ENCODE measurements at regions not wholly inside any gene's neighbourhood (a gene's known extent, or its start where the extent isn't known, plus 50 kb on each side); places are given as distances from the start of the nearest gene placed in this dataset.

- H2AFZ ChIP-seq (ENCODE audit: insufficient read depth, low read length, poor library complexity) = no peak overlapping the region
- H3K4me3 ChIP-seq (ENCODE audit: low read depth, low read length) = no peak overlapping the region
- H3K23ac ChIP-seq (ENCODE audit: low read length) = no peak overlapping the region
- no peak overlapping the region for H2BK120ac ChIP-seq (ENCODE audit: insufficient read depth, low read length, poor library complexity)
- H3K4me2 ChIP-seq (ENCODE audit: low read length) = no peak overlapping the region
- no peak overlapping the region for H4K8ac ChIP-seq (ENCODE audit: low read depth, low read length)
- no peak overlapping the region for H2BK12ac ChIP-seq (ENCODE audit: low read length)
- H3K18ac ChIP-seq (ENCODE audit: low read length) = no peak overlapping the region
- H3K79me1 ChIP-seq (ENCODE audit: low read length) = no peaks in the 10 kb centered on the region
- H2AK5ac ChIP-seq (ENCODE audit: low read length) = no peak overlapping the region
- H4K12ac ChIP-seq (ENCODE audit: low read depth, low read length) = no peak overlapping the region
- no peak for DNase-seq
- no peak overlapping the region for H3K4ac ChIP-seq (ENCODE audit: low read depth, low read length)
- H2BK5ac ChIP-seq (ENCODE audit: low read depth, low read length, poor library complexity) = no peak overlapping the region
- H3K14ac ChIP-seq (ENCODE audit: low read length) = no peak overlapping the region
- H3K4me1 ChIP-seq (ENCODE audit: control insufficient read depth in 1 of 2, insufficient read depth in 2 of 2, low read length in 2 of 2) = peaks cover 0 to 3% of the 10 kb centered on the region in 2 experiments
- no CpG with 5 or more reads among the region's 1 CpG for WGBS (ENCODE audit: extremely low coverage, insufficient coverage, insufficient read length)
- no peaks in the 10 kb centered on the region for H3K79me2 ChIP-seq (ENCODE audit: control insufficient read depth, insufficient read depth, low read length, poor library complexity)
- no peaks in the 10 kb centered on the region for H3K9me3 ChIP-seq (ENCODE audit: insufficient read depth, low read depth, low read length)
- H4K91ac ChIP-seq (ENCODE audit: low read depth, low read length) = no peak overlapping the region
- no peaks in the 10 kb centered on the region for H3K36me3 ChIP-seq (ENCODE audit: control insufficient read depth in 1 of 2, insufficient read depth in 2 of 2, low read length in 2 of 2)
- no peak overlapping the region for H3K27ac ChIP-seq (ENCODE audit: low read depth, low read length)
- no peaks in the 10 kb centered on the region for H3K27me3 ChIP-seq (ENCODE audit: insufficient read depth, low read length)
- no peak overlapping the region for H3K9ac ChIP-seq (ENCODE audit: low read length)
Measured at GRCh38 chr9:82670726-82671125, 392.2 kb downstream of the RASEF start.

- Histone ChIP-seq H3K36me3 (ENCODE audit: control insufficient read depth in 1 of 2, insufficient read depth in 2 of 2, low read length in 2 of 2) (no peaks in the 10 kb centered on the region), H2BK120ac (ENCODE audit: insufficient read depth, low read length, poor library complexity) (no peak overlapping the region), H4K91ac (ENCODE audit: low read depth, low read length) (no peak overlapping the region), H2BK12ac (ENCODE audit: low read length) (no peak overlapping the region), H3K4me1 (ENCODE audit: control insufficient read depth in 1 of 2, insufficient read depth in 2 of 2, low read length in 2 of 2) (peaks cover 0 to 3% of the 10 kb centered on the region in 2 experiments), H3K79me1 (ENCODE audit: low read length) (no peaks in the 10 kb centered on the region), H3K4me2 (ENCODE audit: low read length) (no peak overlapping the region), H3K79me2 (ENCODE audit: control insufficient read depth, insufficient read depth, low read length, poor library complexity) (no peaks in the 10 kb centered on the region), H3K27me3 (ENCODE audit: insufficient read depth, low read length) (no peaks in the 10 kb centered on the region), H2AFZ (ENCODE audit: insufficient read depth, low read length, poor library complexity) (no peak overlapping the region), H3K4ac (ENCODE audit: low read depth, low read length) (no peak overlapping the region), H3K4me3 (ENCODE audit: low read depth, low read length) (no peak overlapping the region), H4K8ac (ENCODE audit: low read depth, low read length) (no peak overlapping the region), H3K14ac (ENCODE audit: low read length) (no peak overlapping the region), H3K9ac (ENCODE audit: low read length) (no peak overlapping the region), H3K27ac (ENCODE audit: low read depth, low read length) (no peak overlapping the region), H2AK5ac (ENCODE audit: low read length) (no peak overlapping the region), H3K18ac (ENCODE audit: low read length) (no peak overlapping the region), H3K9me3 (ENCODE audit: insufficient read depth, low read depth, low read length) (no peaks in the 10 kb centered on the region), H2BK5ac (ENCODE audit: low read depth, low read length, poor library complexity) (no peak overlapping the region), H4K12ac (ENCODE audit: low read depth, low read length) (no peak overlapping the region), H3K23ac (ENCODE audit: low read length) (no peak overlapping the region)
- DNase-seq = no peak
- WGBS (ENCODE audit: extremely low coverage, insufficient coverage, insufficient read length) = no CpG with 5 or more reads among the region's 1 CpG
Measured at GRCh38 chr9:82673201-82673600, 389.7 kb downstream of the RASEF start.

- no peak overlapping the region for H3K14ac ChIP-seq (ENCODE audit: low read length)
- no peak overlapping the region for H2BK120ac ChIP-seq (ENCODE audit: insufficient read depth, low read length, poor library complexity)
- H3K27ac ChIP-seq (ENCODE audit: low read depth, low read length) = no peak overlapping the region
- H3K27me3 ChIP-seq (ENCODE audit: insufficient read depth, low read length) = no peaks in the 10 kb centered on the region
- no peaks in the 10 kb centered on the region for H3K36me3 ChIP-seq (ENCODE audit: control insufficient read depth in 1 of 2, insufficient read depth in 2 of 2, low read length in 2 of 2)
- no peak overlapping the region for H3K23ac ChIP-seq (ENCODE audit: low read length)
- H2AFZ ChIP-seq (ENCODE audit: insufficient read depth, low read length, poor library complexity) = no peak overlapping the region
- H4K91ac ChIP-seq (ENCODE audit: low read depth, low read length) = no peak overlapping the region
- no peak overlapping the region for H2AK5ac ChIP-seq (ENCODE audit: low read length)
- DNase-seq = no peak
- no peak overlapping the region for H3K18ac ChIP-seq (ENCODE audit: low read length)
- H4K12ac ChIP-seq (ENCODE audit: low read depth, low read length) = no peak overlapping the region
- no CpG with 5 or more reads among the region's 3 CpGs for WGBS (ENCODE audit: extremely low coverage, insufficient coverage, insufficient read length)
- H3K79me1 ChIP-seq (ENCODE audit: low read length) = no peaks in the 10 kb centered on the region
- H3K4me3 ChIP-seq (ENCODE audit: low read depth, low read length) = no peak overlapping the region
- no peak overlapping the region for H2BK5ac ChIP-seq (ENCODE audit: low read depth, low read length, poor library complexity)
- no peak overlapping the region for H3K4ac ChIP-seq (ENCODE audit: low read depth, low read length)
- H2BK12ac ChIP-seq (ENCODE audit: low read length) = no peak overlapping the region
- no peak overlapping the region for H4K8ac ChIP-seq (ENCODE audit: low read depth, low read length)
- no peak overlapping the region for H3K9ac ChIP-seq (ENCODE audit: low read length)
- H3K4me2 ChIP-seq (ENCODE audit: low read length) = no peak overlapping the region
- peaks cover 0 to 3% of the 10 kb centered on the region in 2 experiments for H3K4me1 ChIP-seq (ENCODE audit: control insufficient read depth in 1 of 2, insufficient read depth in 2 of 2, low read length in 2 of 2)
- H3K9me3 ChIP-seq (ENCODE audit: insufficient read depth, low read depth, low read length) = no peaks in the 10 kb centered on the region
- no peaks in the 10 kb centered on the region for H3K79me2 ChIP-seq (ENCODE audit: control insufficient read depth, insufficient read depth, low read length, poor library complexity)
Measured at GRCh38 chr9:82673919-82674318, 389.0 kb downstream of the RASEF start.

- 100% methylated on average over 1 of the region's 4 CpGs for WGBS (ENCODE audit: extremely low coverage, insufficient coverage, insufficient read length)
- Histone ChIP-seq H2BK120ac (ENCODE audit: insufficient read depth, low read length, poor library complexity) (no peak overlapping the region), H3K9ac (ENCODE audit: low read length) (no peak overlapping the region), H2BK5ac (ENCODE audit: low read depth, low read length, poor library complexity) (no peak overlapping the region), H3K4me2 (ENCODE audit: low read length) (no peak overlapping the region), H3K27me3 (ENCODE audit: insufficient read depth, low read length) (no peaks in the 10 kb centered on the region), H3K23ac (ENCODE audit: low read length) (no peak overlapping the region), H3K4me1 (ENCODE audit: control insufficient read depth in 1 of 2, insufficient read depth in 2 of 2, low read length in 2 of 2) (no peaks in the 10 kb centered on the region), H3K9me3 (ENCODE audit: insufficient read depth, low read depth, low read length) (no peaks in the 10 kb centered on the region), H3K18ac (ENCODE audit: low read length) (no peak overlapping the region), H4K91ac (ENCODE audit: low read depth, low read length) (no peak overlapping the region), H2BK12ac (ENCODE audit: low read length) (no peak overlapping the region), H2AFZ (ENCODE audit: insufficient read depth, low read length, poor library complexity) (no peak overlapping the region), H3K27ac (ENCODE audit: low read depth, low read length) (no peak overlapping the region), H3K4me3 (ENCODE audit: low read depth, low read length) (no peak overlapping the region), H4K12ac (ENCODE audit: low read depth, low read length) (no peak overlapping the region), H3K14ac (ENCODE audit: low read length) (no peak overlapping the region), H4K8ac (ENCODE audit: low read depth, low read length) (no peak overlapping the region), H2AK5ac (ENCODE audit: low read length) (no peak overlapping the region), H3K79me1 (ENCODE audit: low read length) (no peaks in the 10 kb centered on the region), H3K79me2 (ENCODE audit: control insufficient read depth, insufficient read depth, low read length, poor library complexity) (no peaks in the 10 kb centered on the region), H3K4ac (ENCODE audit: low read depth, low read length) (no peak overlapping the region), H3K36me3 (ENCODE audit: control insufficient read depth in 1 of 2, insufficient read depth in 2 of 2, low read length in 2 of 2) (no peaks in the 10 kb centered on the region)
- no peak for DNase-seq
Measured at GRCh38 chr9:82675102-82675501, 387.8 kb downstream of the RASEF start.

Data from trophoblast cell (in vitro differentiated cells and primary cell).